MG63 (cell line): ENCODE measurements at regions not wholly inside any gene's neighbourhood (a gene's known extent, or its start where the extent isn't known, plus 50 kb on each side); places are given as distances from the start of the nearest gene placed in this dataset.
"Not testable (repeated sequence)": the region's sequence is repeated elsewhere in the genome, so short reads cannot be mapped to it uniquely, and the experiment has no call there.

Source experiments
- DNase-seq: peaks from one replicate; pipeline ENCODE4 v3.0.0-alpha.2; 2020
- H3K27me3 ChIP-seq: fragments of 250-450 bp; sonication (Bioruptor Pico); 2 replicates; pipeline ENCODE4 v1.5.1; 2020; ENCODE audit warnings: mild to moderate bottlenecking, moderate library complexity
- H3K36me3 ChIP-seq: fragments of 250-450 bp; sonication (Bioruptor Pico); 2 replicates; pipeline ENCODE4 v1.5.1; 2020; ENCODE audit warnings: mild to moderate bottlenecking, moderate library complexity
- H3K4me3 ChIP-seq: fragments of 250-450 bp; sonication (Bioruptor Pico); 2 replicates; pipeline ENCODE4 v1.5.1; 2020; ENCODE audit warnings: mild to moderate bottlenecking, moderate library complexity
- H3K9me3 ChIP-seq: fragments of 250-450 bp; sonication (Bioruptor Pico); 2 replicates; pipeline ENCODE4 v1.5.1; 2020; ENCODE audit warnings: mild to moderate bottlenecking, moderate library complexity

GRCh38 chr3:147130461-147130860 lies 275.9 kb downstream of the ZIC4 start:
- peaks cover 7% of the 10 kb centered on the region for H3K9me3 ChIP-seq
- no peaks in the 10 kb centered on the region for H3K27me3 ChIP-seq

GRCh38 chr3:147129665-147130064 lies 276.7 kb downstream of the ZIC4 start:
- no peak for DNase-seq
- Histone ChIP-seq H3K9me3 (peaks cover 7% of the 10 kb centered on the region), H3K27me3 (no peaks in the 10 kb centered on the region), H3K36me3 (no peaks in the 10 kb centered on the region), H3K4me3 (no peak overlapping the region)

More at GRCh38 chr3:147130461-147130860, 275.9 kb downstream of the ZIC4 start:
- no peaks in the 10 kb centered on the region for H3K36me3 ChIP-seq
- H3K4me3 ChIP-seq: no peak overlapping the region
- no peak for DNase-seq

- Histone ChIP-seq H3K27me3 (no peaks in the 10 kb centered on the region), H3K4me3 (no peak overlapping the region), H3K36me3 (no peaks in the 10 kb centered on the region), H3K9me3 (peaks cover under 1% of the 10 kb centered on the region; the same call in 1 of the 2 replicates)
- no peak for DNase-seq
These were observed 284.0 kb downstream of the ZIC4 start for GRCh38 chr3:147122350-147122749.

DNA sequence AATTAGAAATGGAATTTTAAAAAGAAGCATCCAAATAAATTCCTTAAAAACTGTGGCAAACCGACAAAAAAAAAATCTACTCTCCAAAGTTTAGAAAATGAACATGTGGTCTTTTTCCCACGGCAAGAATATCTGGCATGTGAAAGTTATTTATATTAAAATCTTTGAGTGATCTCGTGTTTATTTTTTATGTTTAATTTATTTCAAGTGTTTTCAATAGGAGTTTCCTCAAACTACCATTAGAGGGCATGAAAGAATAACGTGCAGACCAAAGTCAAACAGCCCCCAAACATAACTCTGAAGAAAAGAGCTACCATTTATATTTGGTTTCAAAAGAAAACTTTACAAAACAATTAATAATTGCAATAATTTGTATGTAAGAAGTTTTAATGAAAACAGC lies 286.4 kb downstream of the ZIC4 start:
- no peak for DNase-seq
- no peaks in the 10 kb centered on the region for H3K9me3 ChIP-seq
- no peaks in the 10 kb centered on the region for H3K27me3 ChIP-seq
- H3K4me3 ChIP-seq: no peak overlapping the region
- H3K36me3 ChIP-seq: no peaks in the 10 kb centered on the region

DNA sequence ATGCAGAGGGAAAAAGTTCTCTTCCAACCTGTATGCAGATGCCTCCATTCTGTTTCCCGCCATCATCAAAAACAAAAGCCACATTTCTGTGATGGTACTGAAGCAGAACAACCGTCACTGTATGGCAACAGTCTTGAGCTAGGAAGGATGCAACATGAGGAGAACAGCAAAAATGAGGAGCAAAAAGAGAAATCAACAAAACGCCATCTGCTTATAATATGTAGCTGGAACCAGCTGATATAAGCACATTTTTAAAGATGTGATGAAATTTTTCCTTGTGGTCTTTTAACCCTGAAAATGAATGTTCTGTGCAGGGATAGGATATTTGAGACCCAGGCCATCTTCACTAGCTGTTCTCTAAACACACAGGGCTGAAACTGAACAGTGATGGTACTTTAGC lies 287.0 kb downstream of the ZIC4 start:
- DNase-seq: no peak
- no peak overlapping the region for H3K4me3 ChIP-seq
- H3K36me3 ChIP-seq: no peaks in the 10 kb centered on the region
- no peaks in the 10 kb centered on the region for H3K27me3 ChIP-seq
- H3K9me3 ChIP-seq: no peaks in the 10 kb centered on the region

GRCh38 chr3:147118611-147119010 lies 287.7 kb downstream of the ZIC4 start:
- H3K36me3 ChIP-seq: no peaks in the 10 kb centered on the region
- no peak overlapping the region for H3K4me3 ChIP-seq
- H3K9me3 ChIP-seq: no peaks in the 10 kb centered on the region
- H3K27me3 ChIP-seq: no peaks in the 10 kb centered on the region
- no peak for DNase-seq

DNA sequence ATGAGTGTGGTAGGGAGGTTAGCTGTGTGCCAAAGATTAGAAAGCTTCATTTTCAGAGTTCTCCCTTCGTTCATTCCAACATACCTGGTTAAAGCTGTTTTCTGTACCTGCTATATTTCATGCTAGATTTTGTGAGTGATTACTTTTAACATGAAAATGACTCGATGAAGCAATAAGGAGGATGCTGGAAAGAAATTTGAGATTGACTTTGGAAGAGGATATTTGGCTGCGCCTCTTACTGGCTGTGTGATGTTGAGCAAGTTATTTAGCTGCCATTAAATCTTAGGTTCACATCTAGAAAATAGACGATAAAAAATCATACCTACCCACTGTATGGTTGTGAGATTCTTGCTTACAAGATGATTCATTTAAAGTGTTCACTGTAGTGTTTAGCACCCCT lies 288.7 kb downstream of the ZIC4 start:
- Histone ChIP-seq H3K9me3 (no peaks in the 10 kb centered on the region), H3K27me3 (no peaks in the 10 kb centered on the region), H3K4me3 (no peak overlapping the region), H3K36me3 (no peaks in the 10 kb centered on the region)
- no peak for DNase-seq

DNA sequence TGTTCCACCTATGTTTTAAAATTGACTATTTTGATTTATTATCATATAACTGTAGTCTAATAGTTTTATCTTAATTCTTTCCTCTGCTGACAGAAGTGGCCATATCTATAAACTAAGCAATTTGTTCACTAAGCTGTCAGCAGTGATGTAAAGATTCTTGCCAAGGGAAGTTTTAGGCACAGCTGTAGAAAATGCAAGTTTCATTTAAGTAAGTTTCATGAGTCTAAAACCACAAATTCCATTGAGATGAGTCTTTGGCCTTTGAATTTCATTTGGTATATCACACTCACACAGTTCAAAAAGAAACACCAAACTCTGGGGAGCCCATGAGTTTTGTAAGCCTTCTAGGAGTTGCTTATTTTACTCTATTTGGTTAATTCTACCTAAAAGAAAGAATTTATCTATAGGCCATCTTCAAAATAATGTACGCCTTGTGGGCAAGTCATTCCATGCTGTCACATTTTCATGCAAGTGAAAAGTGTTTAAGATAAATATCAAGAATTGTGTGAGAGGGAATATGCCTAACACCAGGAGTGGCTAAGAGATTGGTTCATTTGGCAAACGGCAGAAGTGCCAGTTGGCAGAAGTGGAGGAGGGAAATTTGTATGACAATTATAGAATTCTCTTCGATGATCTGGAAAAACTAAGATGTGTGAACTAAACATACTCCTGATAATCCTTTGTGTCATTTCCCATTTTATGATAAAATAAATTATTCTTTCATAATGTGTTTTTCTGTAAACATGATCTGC lies 292.9 kb downstream of the ZIC4 start:
- peak; percentile 52 for DNase-seq
- Histone ChIP-seq H3K4me3 (no peak overlapping the region), H3K9me3 (0 out of 2 replicates have a peak, but pooled peaks cover 6% of the 10 kb centered on the region), H3K36me3 (no peaks in the 10 kb centered on the region), H3K27me3 (no peaks in the 10 kb centered on the region)

DNA sequence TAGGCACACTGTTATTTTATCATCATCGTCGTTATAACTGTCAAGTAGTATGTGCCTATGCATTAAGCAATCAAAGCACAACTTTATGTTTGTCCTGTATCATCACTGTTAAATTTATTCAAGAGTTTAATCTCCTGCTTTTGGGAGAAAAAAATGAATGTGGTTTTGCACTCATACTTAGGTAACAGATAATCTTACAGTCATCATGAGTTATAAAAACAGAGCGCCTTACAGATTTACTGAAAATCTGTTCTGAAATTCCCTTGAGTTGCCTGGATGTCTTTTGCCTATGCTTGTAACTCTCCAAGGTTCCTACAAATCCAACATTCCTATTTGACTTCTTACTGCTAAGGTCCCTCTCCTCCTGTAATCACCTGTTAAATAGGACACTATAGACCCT lies 307.3 kb downstream of the ZIC4 start:
- DNase-seq: no peak
- Histone ChIP-seq H3K36me3 (no peaks in the 10 kb centered on the region), H3K9me3 (peaks cover 8% of the 10 kb centered on the region), H3K4me3 (no peak overlapping the region), H3K27me3 (no peaks in the 10 kb centered on the region)

DNA sequence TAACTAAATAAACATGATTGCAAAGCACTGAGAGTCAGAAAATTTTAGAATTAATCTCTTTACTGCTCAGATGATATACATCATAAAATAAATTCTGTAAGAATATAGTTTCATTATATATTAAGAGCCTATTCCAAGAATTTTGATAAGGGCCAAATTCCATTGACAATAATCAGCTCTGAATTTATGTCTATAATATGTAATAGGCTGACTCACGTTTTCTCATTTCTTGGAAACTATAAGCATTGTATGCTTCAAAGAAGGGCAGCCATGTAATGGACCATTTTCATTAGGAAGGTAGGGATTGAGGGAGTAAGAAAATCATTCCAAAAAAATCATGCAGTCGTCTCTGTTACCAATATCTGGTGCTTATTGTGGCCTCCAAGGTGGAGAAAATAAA lies 315.9 kb downstream of the ZIC4 start:
- no peak for DNase-seq
- peaks cover 2% of the 10 kb centered on the region; the same call in 1 of the 2 replicates for H3K9me3 ChIP-seq
- H3K4me3 ChIP-seq: no peak overlapping the region
- H3K36me3 ChIP-seq: no peaks in the 10 kb centered on the region
- H3K27me3 ChIP-seq: no peaks in the 10 kb centered on the region

- no peaks in the 10 kb centered on the region for H3K36me3 ChIP-seq
- H3K9me3 ChIP-seq: peaks cover 2% of the 10 kb centered on the region; the same call in 1 of the 2 replicates
- DNase-seq: no peak
- no peaks in the 10 kb centered on the region for H3K27me3 ChIP-seq
- no peak overlapping the region for H3K4me3 ChIP-seq
These were observed 317.1 kb downstream of the ZIC4 start for GRCh38 chr3:147089286-147089685.

DNA sequence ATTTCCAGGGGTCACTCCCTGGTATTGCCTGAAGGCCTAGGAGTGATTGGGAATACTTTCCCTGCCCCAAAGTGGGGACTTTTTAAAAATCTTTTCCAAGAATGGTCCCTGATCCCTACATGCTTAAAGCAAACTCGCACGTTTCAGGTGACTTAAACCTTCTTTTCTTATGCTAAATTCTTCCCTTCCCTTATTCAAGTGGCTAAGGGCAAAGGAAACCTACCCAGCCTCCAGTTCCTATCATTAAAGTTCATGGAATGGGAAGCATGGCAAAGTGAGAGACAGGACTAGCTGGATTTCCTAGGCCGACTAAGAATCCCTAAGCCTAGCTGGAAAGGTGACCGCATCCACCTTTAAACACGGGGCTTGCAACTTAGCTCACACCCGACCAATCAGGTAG lies 346.8 kb downstream of the ZIC4 start:
- not testable (repeated sequence) for H3K9me3 ChIP-seq, H3K4me3 ChIP-seq, H3K36me3 ChIP-seq, DNase-seq, H3K27me3 ChIP-seq

DNA sequence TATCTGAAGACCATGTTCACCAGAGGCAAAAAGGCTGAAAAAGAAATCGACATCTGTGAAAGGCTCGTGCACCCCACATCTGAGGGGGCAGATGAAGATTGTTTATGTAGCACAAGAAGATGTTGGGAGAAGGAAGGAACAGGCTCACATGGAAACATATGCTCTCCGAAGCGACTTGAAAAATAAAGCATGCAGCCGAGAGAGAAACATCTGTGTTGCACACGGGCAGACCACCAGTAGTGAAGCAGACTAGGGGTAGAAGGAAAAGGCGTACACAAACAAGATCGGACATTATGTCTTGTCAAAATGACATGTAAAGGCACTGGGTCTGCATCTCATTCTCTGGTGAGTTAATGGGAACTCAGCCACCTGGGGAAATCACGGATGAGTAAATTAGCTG lies 356.5 kb downstream of the ZIC4 start:
- Histone ChIP-seq H3K4me3 (no peak overlapping the region), H3K36me3 (no peaks in the 10 kb centered on the region), H3K9me3 (peaks cover 10% of the 10 kb centered on the region), H3K27me3 (no peaks in the 10 kb centered on the region)
- DNase-seq: no peak

DNA sequence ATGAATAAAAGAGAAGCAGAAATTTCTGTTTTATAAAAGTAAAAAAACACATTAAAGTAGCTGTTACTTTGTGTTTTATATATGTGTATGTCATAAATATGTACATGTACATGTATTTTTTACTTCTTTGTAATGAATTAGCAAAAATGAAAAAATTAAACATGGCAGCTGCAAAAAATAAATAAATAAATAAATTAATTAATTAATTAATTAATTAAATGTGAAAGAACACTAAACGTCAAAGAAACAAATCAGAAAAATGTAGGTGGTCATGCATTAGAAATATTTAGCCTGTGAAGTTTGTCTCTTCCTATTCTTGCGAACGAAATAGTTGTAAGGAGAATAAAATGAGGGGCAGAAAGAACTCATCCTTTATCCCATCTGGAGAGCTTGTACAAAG lies 357.0 kb downstream of the ZIC4 start:
- DNase-seq: no peak
- Histone ChIP-seq H3K4me3 (no peak overlapping the region), H3K27me3 (no peaks in the 10 kb centered on the region), H3K9me3 (peaks cover 5% of the 10 kb centered on the region; the same call in 1 of the 2 replicates), H3K36me3 (no peaks in the 10 kb centered on the region)

DNA sequence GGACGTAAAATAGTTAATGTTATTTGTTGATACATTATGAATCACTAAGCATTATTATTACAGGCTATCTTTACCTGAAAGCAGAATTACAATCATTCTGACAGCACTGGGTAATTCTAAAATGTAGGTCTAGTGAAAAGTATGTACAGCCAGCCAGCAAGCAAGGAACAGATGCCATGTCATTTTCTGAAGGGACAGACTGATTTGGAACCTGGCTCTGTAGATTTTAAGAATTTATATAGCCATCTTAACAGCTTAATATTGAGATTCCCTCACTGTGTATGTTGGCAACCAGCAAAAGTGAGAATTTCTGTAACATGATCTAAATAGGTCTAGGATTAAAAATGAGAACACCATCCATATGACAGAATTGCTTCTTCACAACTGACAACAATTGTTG lies 359.4 kb downstream of the ZIC4 start:
- Histone ChIP-seq H3K27me3 (no peaks in the 10 kb centered on the region), H3K36me3 (no peaks in the 10 kb centered on the region), H3K9me3 (no peaks in the 10 kb centered on the region), H3K4me3 (no peak overlapping the region)
- DNase-seq: no peak

DNA sequence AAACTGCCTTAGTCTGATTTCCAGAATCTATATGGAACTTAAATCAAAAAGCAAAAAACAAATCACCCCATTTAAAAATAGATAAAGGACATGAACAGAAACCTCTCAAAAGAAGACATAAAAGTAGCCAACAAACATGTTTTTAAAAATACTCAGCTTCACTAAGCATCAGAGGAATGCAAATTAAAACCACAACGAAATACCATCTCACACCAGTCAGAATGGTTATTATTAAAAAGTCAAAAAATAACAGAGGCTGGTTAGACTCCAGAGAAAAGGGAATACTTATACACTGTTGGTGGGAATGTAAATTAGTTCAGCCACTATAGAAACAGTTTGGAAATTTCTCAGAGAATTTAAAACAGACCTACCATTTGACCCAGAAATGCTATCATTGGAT lies 367.9 kb downstream of the ZIC4 start:
- no peak for DNase-seq
- H3K4me3 ChIP-seq: no peak overlapping the region

GRCh38 chr3:147034359-147034758 lies 372.0 kb downstream of the ZIC4 start:
- no peaks in the 10 kb centered on the region for H3K27me3 ChIP-seq
- H3K4me3 ChIP-seq: no peak overlapping the region
- H3K36me3 ChIP-seq: no peaks in the 10 kb centered on the region
- DNase-seq: no peak
- H3K9me3 ChIP-seq: peaks cover 33% of the 10 kb centered on the region

More for the DNA sequence above, 367.9 kb downstream of the ZIC4 start:
- Histone ChIP-seq H3K9me3 (peaks cover 27% of the 10 kb centered on the region), H3K36me3 (no peaks in the 10 kb centered on the region), H3K27me3 (no peaks in the 10 kb centered on the region)

- Histone ChIP-seq H3K36me3 (no peaks in the 10 kb centered on the region), H3K9me3 (peaks cover 20% of the 10 kb centered on the region), H3K4me3 (no peak overlapping the region), H3K27me3 (no peaks in the 10 kb centered on the region)
- no peak for DNase-seq
These were observed 376.1 kb downstream of the ZIC4 start for GRCh38 chr3:147030274-147030673.
